AG10803 (cell line): ENCODE measurements at regions not wholly inside any gene's neighbourhood (a gene's known extent, or its start where the extent isn't known, plus 50 kb on each side); places are given as distances from the start of the nearest gene placed in this dataset.
A peak's percentile ranks its signal among the peaks of the same experiment; 100 is the strongest.

Source experiments
- DNase-seq: peaks from one replicate; pipeline ENCODE4 v3.0.0; 2010; ENCODE audit warnings: low read depth
- H3K4me3 ChIP-seq: 2 replicates; pipeline ENCODE4 v1.5.1; 2011; ENCODE audit warnings: mild to moderate bottlenecking, low read length, control low read depth
- CTCF ChIP-seq: conservative IDR thresholded peaks from 2 replicates; pipeline ENCODE4 v1.5.1; 2011; ENCODE audit warnings: mild to moderate bottlenecking, low read length, control low read depth, inconsistent platforms

- H3K4me3 ChIP-seq = no peak overlapping the region
- no peak for DNase-seq
- TF ChIP-seq CTCF = no peak
Observed at GRCh38 chr3:55177749-55178148, 249.9 kb upstream of the LRTM1 start.

- H3K4me3 ChIP-seq = no peak overlapping the region
- no peak for TF ChIP-seq CTCF
- no peak for DNase-seq
Observed at GRCh38 chr3:55175423-55175822, 247.6 kb upstream of the LRTM1 start.

GRCh38 chr3:55174747-55175146 is 246.9 kb upstream of the LRTM1 start:
- no peak for DNase-seq
- H3K4me3 ChIP-seq = no peak overlapping the region
- no peak for TF ChIP-seq CTCF

GRCh38 chr3:55173504-55173903 is 245.6 kb upstream of the LRTM1 start:
- H3K4me3 ChIP-seq = no peak overlapping the region
- DNase-seq = no peak
- TF ChIP-seq CTCF = no peak

- no peak for DNase-seq
- TF ChIP-seq CTCF = no peak
- no peak overlapping the region for H3K4me3 ChIP-seq
Observed at GRCh38 chr3:55172913-55173312, 245.1 kb upstream of the LRTM1 start.

GRCh38 chr3:55170444-55170843 is 242.6 kb upstream of the LRTM1 start:
- DNase-seq = peak; percentile 42
- no peak overlapping the region for H3K4me3 ChIP-seq
- TF ChIP-seq CTCF = no peak

GRCh38 chr3:55169608-55170072 is 241.8 kb upstream of the LRTM1 start:
- H3K4me3 ChIP-seq = no peak overlapping the region
- DNase-seq = peak; percentile 100
- no peak for TF ChIP-seq CTCF
